Left lung (tissue), 4 donors: ENCODE measurements at regions not wholly inside any gene's neighbourhood (a gene's known extent, or its start where the extent isn't known, plus 50 kb on each side); places are given as distances from the start of the nearest gene placed in this dataset.
A peak's percentile ranks its signal among the peaks of the same experiment; 100 is the strongest.

Experiments used
- ATAC-seq: fragments of 200-7000 bp; cut with Tn5 transposase; one replicate; pipeline ENCODE4 v1.9.1; 2020; ENCODE audit warnings: moderate library complexity
- DNase-seq, 4 donors: peaks; one replicate each; pipeline ENCODE4 v3.0.0-alpha.2; 2013 to 2020
- H3K27ac ChIP-seq, 2 donors: fragments of 200-600 bp; sonication (generic) in 1 of 2; one replicate each; pipeline versions ENCODE4 v1.5.0 to v1.8.0; 2020 to 2021
- H3K27me3 ChIP-seq, 2 donors: fragments of 200-600 bp; sonication (generic) in 1 of 2; one replicate each; pipeline versions ENCODE4 v1.5.0 to v1.8.0; 2020 to 2021
- H3K36me3 ChIP-seq, 2 donors: fragments of 200-600 bp; sonication (generic) in 1 of 2; one replicate each; pipeline versions ENCODE4 v1.5.0 to v1.8.0; 2020 to 2021
- H3K4me1 ChIP-seq, 2 donors: fragments of 200-600 bp; one replicate each; pipeline ENCODE4 v1.8.0; 2021
- H3K4me3 ChIP-seq, 2 donors: fragments of 200-600 bp; sonication (generic) in 1 of 2; one replicate each; pipeline versions ENCODE4 v1.5.0 to v1.8.0; 2020 to 2021; ENCODE audit warnings: mild to moderate bottlenecking in 1 of 2
- H3K9me3 ChIP-seq, 2 donors: fragments of 200-600 bp; sonication (generic) in 1 of 2; one replicate each; pipeline versions ENCODE4 v1.5.0 to v1.8.0; 2020 to 2021
- CTCF ChIP-seq, 2 donors: fragments of 200-600 bp; sonication (generic) in 1 of 2; IDR thresholded peaks; one replicate each; pipeline versions ENCODE4 v1.5.0 to v1.8.0; 2021; ENCODE audit warnings: antibody characterized with exemption in 2 of 2
- intact Hi-C, 2 donors: fragments of 100-400 bp; cut with DNase I; formaldehyde crosslinking; loops; one replicate each; pipeline versions ENCODE4 v1.11.2 to v1.14.2; 2022
- donor health status: DM: no; HTN: yes; CAD: no.
- donor health status: DM: no; HTN: no; CAD: no.

- Histone ChIP-seq H3K4me1 (no peaks in the 10 kb centered on the region), H3K9me3 (no peaks in the 10 kb centered on the region), H3K27me3 (peaks cover 0 to 18% of the 10 kb centered on the region in 2 donors), H3K4me3 (no peak overlapping the region), H3K27ac (no peak overlapping the region), H3K36me3 (no peaks in the 10 kb centered on the region)
- no peak for ATAC-seq
- DNase-seq = peak in 1 of 4 donors; percentile 77
- intact Hi-C loops = no loop called here
- no peak for TF ChIP-seq CTCF (IDR thresholded peaks at IDR 0.05)
Observed at GRCh38 chr6:170130771-170131241, 160.1 kb downstream of the DLL1 start.

GRCh38 chr6:170130201-170130621 lies 160.7 kb downstream of the DLL1 start:
- peak; percentile 12 for ATAC-seq
- peak in 1 of 4 donors; percentile 79 for DNase-seq
- Histone ChIP-seq H3K36me3 (no peaks in the 10 kb centered on the region), H3K4me1 (no peaks in the 10 kb centered on the region), H3K4me3 (no peak overlapping the region), H3K27me3 (peaks cover 0 to 18% of the 10 kb centered on the region in 2 donors), H3K27ac (no peak overlapping the region), H3K9me3 (no peaks in the 10 kb centered on the region)
- intact Hi-C loops = no loop called here
- no peak for TF ChIP-seq CTCF (IDR thresholded peaks at IDR 0.05)

GRCh38 chr6:170129691-170130171 lies 161.1 kb downstream of the DLL1 start:
- Histone ChIP-seq H3K4me3 (no peak overlapping the region), H3K4me1 (no peaks in the 10 kb centered on the region), H3K9me3 (no peaks in the 10 kb centered on the region), H3K36me3 (no peaks in the 10 kb centered on the region), H3K27me3 (peaks cover 0 to 18% of the 10 kb centered on the region in 2 donors), H3K27ac (no peak overlapping the region)
- DNase-seq (peak in 3 of 4 donors; percentile 30 to 84 (median 68)), ATAC-seq (peak; percentile 52)
- no peak for TF ChIP-seq CTCF (IDR thresholded peaks at IDR 0.05)
- intact Hi-C loops = no loop called here

- no peak for ATAC-seq
- TF ChIP-seq CTCF (IDR thresholded peaks at IDR 0.05) = no peak
- intact Hi-C loops = no loop called here
- Histone ChIP-seq H3K27ac (no peak overlapping the region), H3K4me1 (no peaks in the 10 kb centered on the region), H3K9me3 (no peaks in the 10 kb centered on the region), H3K4me3 (no peak overlapping the region), H3K36me3 (no peaks in the 10 kb centered on the region), H3K27me3 (peaks cover 0 to 15% of the 10 kb centered on the region in 2 donors)
- DNase-seq = peak in 2 of 4 donors; percentile 11 to 66
Observed at GRCh38 chr6:170128811-170129681, 161.8 kb downstream of the DLL1 start.

- intact Hi-C loops = no loop called here
- ATAC-seq = no peak
- H3K4me1 ChIP-seq = no peaks in the 10 kb centered on the region
Observed at GRCh38 chr6:170128346-170128745, 162.5 kb downstream of the DLL1 start.

More at GRCh38 chr6:170128346-170128745, 162.5 kb downstream of the DLL1 start:
- Histone ChIP-seq H3K27me3 (peaks cover 0 to 11% of the 10 kb centered on the region in 2 donors), H3K36me3 (no peaks in the 10 kb centered on the region), H3K4me3 (no peak overlapping the region), H3K9me3 (no peaks in the 10 kb centered on the region), H3K27ac (no peak overlapping the region)
- peak in 1 of 4 donors; percentile 6 for DNase-seq
- TF ChIP-seq CTCF (IDR thresholded peaks at IDR 0.05) = no peak
